MG63 (cell line): ENCODE measurements at regions not wholly inside any gene's neighbourhood (a gene's known extent, or its start where the extent isn't known, plus 50 kb on each side); places are given as distances from the start of the nearest gene placed in this dataset.
"Not testable (repeated sequence)": the region's sequence is repeated elsewhere in the genome, so short reads cannot be mapped to it uniquely, and the experiment has no call there.

Experiments
- DNase-seq: peaks from one replicate; pipeline ENCODE4 v3.0.0-alpha.2; 2020
- H3K27me3 ChIP-seq: fragments of 250-450 bp; sonication (Bioruptor Pico); 2 replicates; pipeline ENCODE4 v1.5.1; 2020; ENCODE audit warnings: mild to moderate bottlenecking, moderate library complexity
- H3K36me3 ChIP-seq: fragments of 250-450 bp; sonication (Bioruptor Pico); 2 replicates; pipeline ENCODE4 v1.5.1; 2020; ENCODE audit warnings: mild to moderate bottlenecking, moderate library complexity
- H3K4me3 ChIP-seq: fragments of 250-450 bp; sonication (Bioruptor Pico); 2 replicates; pipeline ENCODE4 v1.5.1; 2020; ENCODE audit warnings: mild to moderate bottlenecking, moderate library complexity
- H3K9me3 ChIP-seq: fragments of 250-450 bp; sonication (Bioruptor Pico); 2 replicates; pipeline ENCODE4 v1.5.1; 2020; ENCODE audit warnings: mild to moderate bottlenecking, moderate library complexity

- H3K9me3 ChIP-seq, result no peaks in the 10 kb centered on the region
- H3K36me3 ChIP-seq, result no peaks in the 10 kb centered on the region
- H3K27me3 ChIP-seq, result no peaks in the 10 kb centered on the region
- DNase-seq, result no peak
- no peak overlapping the region for H3K4me3 ChIP-seq
Observed at GRCh38 chr13:89402211-89402610, 1731.0 kb downstream of the SLITRK5 start.

- not testable (repeated sequence) for H3K36me3 ChIP-seq, DNase-seq, H3K4me3 ChIP-seq, H3K9me3 ChIP-seq, H3K27me3 ChIP-seq
Observed at GRCh38 chr13:89406096-89406495, 1734.9 kb downstream of the SLITRK5 start.

GRCh38 chr13:89407357-89407756 lies 1736.2 kb downstream of the SLITRK5 start:
- Histone ChIP-seq H3K36me3 (no peaks in the 10 kb centered on the region), H3K27me3 (no peaks in the 10 kb centered on the region), H3K4me3 (no peak overlapping the region), H3K9me3 (no peaks in the 10 kb centered on the region)
- DNase-seq, result no peak

GRCh38 chr13:89432997-89433396 lies 1761.8 kb downstream of the SLITRK5 start:
- DNase-seq, result no peak
- Histone ChIP-seq H3K27me3 (no peaks in the 10 kb centered on the region), H3K9me3 (no peaks in the 10 kb centered on the region; the same call in 1 of the 2 replicates), H3K36me3 (no peaks in the 10 kb centered on the region), H3K4me3 (no peak overlapping the region)

- H3K36me3 ChIP-seq, H3K4me3 ChIP-seq, H3K27me3 ChIP-seq, H3K9me3 ChIP-seq, DNase-seq: not testable (repeated sequence)
Observed at GRCh38 chr13:89434624-89435023, 1763.5 kb downstream of the SLITRK5 start.

GRCh38 chr13:89454681-89455080 lies 1783.5 kb downstream of the SLITRK5 start:
- Histone ChIP-seq H3K9me3 (no peaks in the 10 kb centered on the region), H3K27me3 (no peaks in the 10 kb centered on the region), H3K4me3 (no peak overlapping the region), H3K36me3 (no peaks in the 10 kb centered on the region)
- DNase-seq, result no peak

GRCh38 chr13:89455225-89455624 lies 1784.1 kb downstream of the SLITRK5 start:
- Histone ChIP-seq H3K36me3 (no peaks in the 10 kb centered on the region), H3K27me3 (no peaks in the 10 kb centered on the region), H3K9me3 (no peaks in the 10 kb centered on the region), H3K4me3 (no peak overlapping the region)
- no peak for DNase-seq

GRCh38 chr13:89455741-89456140 lies 1784.6 kb downstream of the SLITRK5 start:
- H3K27me3 ChIP-seq, result no peaks in the 10 kb centered on the region
- H3K4me3 ChIP-seq, result no peak overlapping the region
- no peaks in the 10 kb centered on the region for H3K36me3 ChIP-seq
- no peaks in the 10 kb centered on the region for H3K9me3 ChIP-seq
- peak; percentile 30 for DNase-seq

- H3K9me3 ChIP-seq, result no peaks in the 10 kb centered on the region
- no peak for DNase-seq
- no peaks in the 10 kb centered on the region for H3K27me3 ChIP-seq
- no peak overlapping the region for H3K4me3 ChIP-seq
- H3K36me3 ChIP-seq, result no peaks in the 10 kb centered on the region
Observed at GRCh38 chr13:89457977-89458376, 1786.8 kb downstream of the SLITRK5 start.

- no peak overlapping the region for H3K4me3 ChIP-seq
- no peaks in the 10 kb centered on the region for H3K36me3 ChIP-seq
- no peak for DNase-seq
- H3K9me3 ChIP-seq, result no peaks in the 10 kb centered on the region
- no peaks in the 10 kb centered on the region for H3K27me3 ChIP-seq
Observed at GRCh38 chr13:89458456-89458855, 1787.3 kb downstream of the SLITRK5 start.

GRCh38 chr13:89460895-89461294 lies 1789.7 kb downstream of the SLITRK5 start:
- H3K27me3 ChIP-seq, H3K36me3 ChIP-seq, H3K4me3 ChIP-seq, DNase-seq, H3K9me3 ChIP-seq: not testable (repeated sequence)

GRCh38 chr13:89465366-89465765 lies 1794.2 kb downstream of the SLITRK5 start:
- Histone ChIP-seq H3K4me3 (no peak overlapping the region), H3K27me3 (no peaks in the 10 kb centered on the region), H3K9me3 (no peaks in the 10 kb centered on the region), H3K36me3 (no peaks in the 10 kb centered on the region)
- DNase-seq, result no peak

GRCh38 chr13:89468081-89468480 lies 1796.9 kb downstream of the SLITRK5 start:
- no peaks in the 10 kb centered on the region for H3K27me3 ChIP-seq
- no peaks in the 10 kb centered on the region for H3K36me3 ChIP-seq
- DNase-seq, result no peak
- H3K4me3 ChIP-seq, result no peak overlapping the region
- no peaks in the 10 kb centered on the region for H3K9me3 ChIP-seq

GRCh38 chr13:89470901-89471300 lies 1799.7 kb downstream of the SLITRK5 start:
- Histone ChIP-seq H3K4me3 (no peak overlapping the region), H3K27me3 (no peaks in the 10 kb centered on the region), H3K9me3 (peaks cover 11% of the 10 kb centered on the region; the same call in 1 of the 2 replicates), H3K36me3 (no peaks in the 10 kb centered on the region)
- DNase-seq, result no peak

- peaks cover 11% of the 10 kb centered on the region; the same call in 1 of the 2 replicates for H3K9me3 ChIP-seq
- H3K27me3 ChIP-seq, result no peaks in the 10 kb centered on the region
- no peak overlapping the region for H3K4me3 ChIP-seq
- H3K36me3 ChIP-seq, result no peaks in the 10 kb centered on the region
- no peak for DNase-seq
Observed at GRCh38 chr13:89474432-89474831, 1803.3 kb downstream of the SLITRK5 start.

- Histone ChIP-seq H3K36me3 (no peaks in the 10 kb centered on the region), H3K9me3 (no peaks in the 10 kb centered on the region), H3K27me3 (no peaks in the 10 kb centered on the region), H3K4me3 (no peak overlapping the region)
- DNase-seq, result no peak
Observed at GRCh38 chr13:89486065-89486464, 1814.9 kb downstream of the SLITRK5 start.

GRCh38 chr13:89486709-89487108 lies 1815.5 kb downstream of the SLITRK5 start:
- no peak for DNase-seq
- H3K27me3 ChIP-seq, result no peaks in the 10 kb centered on the region
- H3K4me3 ChIP-seq, result no peak overlapping the region

GRCh38 chr13:89490661-89491060 lies 1819.5 kb downstream of the SLITRK5 start:
- no peak for DNase-seq
- no peaks in the 10 kb centered on the region; the same call in 1 of the 2 replicates for H3K9me3 ChIP-seq
- no peaks in the 10 kb centered on the region for H3K36me3 ChIP-seq
- H3K4me3 ChIP-seq, result no peak overlapping the region
- H3K27me3 ChIP-seq, result no peaks in the 10 kb centered on the region

More at GRCh38 chr13:89486709-89487108, 1815.5 kb downstream of the SLITRK5 start:
- no peaks in the 10 kb centered on the region for H3K36me3 ChIP-seq
- H3K9me3 ChIP-seq, result no peaks in the 10 kb centered on the region

GRCh38 chr13:89496478-89496877 lies 1825.3 kb downstream of the SLITRK5 start:
- Histone ChIP-seq H3K36me3 (no peaks in the 10 kb centered on the region), H3K9me3 (no peaks in the 10 kb centered on the region; the same call in 1 of the 2 replicates), H3K4me3 (no peak overlapping the region), H3K27me3 (no peaks in the 10 kb centered on the region)
- DNase-seq, result no peak
